ENCODE measurements at regions not wholly inside any gene's neighbourhood (a gene's known extent, or its start where the extent isn't known, plus 50 kb on each side); places are given as distances from the start of the nearest gene placed in this dataset.

- no peak overlapping the region for H3K4me2 ChIP-seq (ENCODE audit: control insufficient read depth, insufficient read depth)
- BruUV-seq (replicated peaks): no TSS peak
- no peaks in the 10 kb centered on the region for H3K79me2 ChIP-seq (ENCODE audit: control insufficient read depth, insufficient read depth, low read length)
- DNase-seq (ENCODE audit: low read depth, low spot score): no peak
- no peak for ATAC-seq
- WGBS (ENCODE audit: insufficient coverage, insufficient replicate concordance, low lambda C conversion rate, missing lambda C conversion rate): 38% methylated on average over 3 of the region's 3 CpGs
- ChIA-PET SMC1A (ENCODE audit: uncharacterized antibody, unreplicated experiment) (interaction anchor here (0.7 to 0.9 kb wide), 2 partner anchors 235 to 953 kb away, joined by 3 read pairs; no protein-coding TSS in a partner anchor), CTCF (interaction anchor here (0.7 kb wide), 1 partner anchor 1983 kb away, joined by 3 read pairs; no protein-coding TSS in a partner anchor), RAD21 (ENCODE audit: unreplicated experiment) (interaction anchor here (0.6 kb wide), 1 partner anchor 835 kb away, joined by 3 read pairs; no protein-coding TSS in a partner anchor), POLR2A (no interaction called here)
- H3K9ac ChIP-seq (ENCODE audit: control insufficient read depth, insufficient read depth, low read length): no peak overlapping the region
- no peaks in the 10 kb centered on the region for H4K20me1 ChIP-seq (ENCODE audit: control insufficient read depth, insufficient read depth)
- H3K4me3 ChIP-seq: no peak overlapping the region
- no peak overlapping the region for H2AFZ ChIP-seq (ENCODE audit: control insufficient read depth, low read depth, low read length)
- in situ Hi-C loops (cut with MboI): no loop called here
- H3K36me3 ChIP-seq (ENCODE audit: control insufficient read depth in 2 of 2, insufficient read depth in 2 of 2, low read length in 1 of 2): no peaks in the 10 kb centered on the region
- FAIRE-seq: no peak
- no peaks in the 10 kb centered on the region for H3K9me3 ChIP-seq (replicated peaks; ENCODE audit: control insufficient read depth, insufficient read depth, low read length)
- H3K27ac ChIP-seq (ENCODE audit: control insufficient read depth, insufficient read depth): no peak overlapping the region
- H3K27me3 ChIP-seq (replicated peaks in 1 of 2; ENCODE audit: control insufficient read depth in 2 of 2, insufficient read depth in 2 of 2, low read length in 1 of 2): no peaks in the 10 kb centered on the region
- intact Hi-C loops (cut with micrococcal nuclease; ENCODE audit: unreplicated experiment): no loop called here
- no peaks in the 10 kb centered on the region for H3K4me1 ChIP-seq (ENCODE audit: control insufficient read depth, insufficient read depth, low read length)
- TF ChIP-seq RELB (IDR thresholded peaks at IDR 0.05; ENCODE audit: low read depth): no peak
- TF ChIP-seq ZBTB11 (CRISPR knock-in tag; IDR thresholded peaks at IDR 0.05): no peak
- TF ChIP-seq CBX5 (IDR thresholded peaks at IDR 0.05; ENCODE audit: low read depth): no peak
- TF ChIP-seq RB1 (IDR thresholded peaks at IDR 0.05; ENCODE audit: borderline replicate concordance): no peak
- no peak for TF ChIP-seq SPI1 (IDR thresholded peaks at IDR 0.05; ENCODE audit: borderline replicate concordance, insufficient read depth, low read depth, low read length)
- no peak for TF ChIP-seq KDM1A (IDR thresholded peaks at IDR 0.05; ENCODE audit: borderline replicate concordance)
- no peak for TF ChIP-seq BCL11A (IDR thresholded peaks at IDR 0.05; ENCODE audit: low read depth, low read length)
- TF ChIP-seq NFYB (IDR thresholded peaks at IDR 0.05; ENCODE audit: insufficient read depth, low read depth, low read length): no peak
- no peak for TF ChIP-seq BCL3 (IDR thresholded peaks at IDR 0.05; ENCODE audit: borderline replicate concordance, insufficient read depth, low read depth, low read length, poor library complexity, severe bottlenecking)
- TF ChIP-seq E2F8 (IDR thresholded peaks at IDR 0.05; ENCODE audit: low read depth, partially characterized antibody): no peak
- no peak for TF ChIP-seq TARDBP (IDR thresholded peaks at IDR 0.05; ENCODE audit: borderline replicate concordance)
- TF ChIP-seq ZNF24 (IDR thresholded peaks at IDR 0.05): no peak
- no peak for TF ChIP-seq ZNF217 (IDR thresholded peaks at IDR 0.05)
- TF ChIP-seq CHD1 (IDR thresholded peaks at IDR 0.05; ENCODE audit: low read depth, low read length): no peak
- no peak for TF ChIP-seq CHD2 (IDR thresholded peaks at IDR 0.05; ENCODE audit: borderline replicate concordance, low read depth, low read length)
- TF ChIP-seq NR2C2 (IDR thresholded peaks at IDR 0.05; ENCODE audit: borderline replicate concordance, control insufficient read depth, insufficient read length, low read depth): no peak
- TF ChIP-seq YBX1 (IDR thresholded peaks at IDR 0.05): no peak
Observed at GRCh38 chr6:128690063-128690462, 169.7 kb upstream of the PTPRK start.

Data from GM12878 (cell line).